ENCODE measurements at regions not wholly inside any gene's neighbourhood (a gene's known extent, or its start where the extent isn't known, plus 50 kb on each side); places are given as distances from the start of the nearest gene placed in this dataset.

- peaks cover 0 to 6% of the 10 kb centered on the region in 2 donors for H3K36me3 Mint-ChIP-seq
- ATAC-seq (ENCODE audit: low read depth in 2 of 2), result no peak
- H3K4me1 Mint-ChIP-seq, result no peaks in the 10 kb centered on the region
- no peak overlapping the region for H3K27ac Mint-ChIP-seq
- no peaks in the 10 kb centered on the region for H3K27me3 Mint-ChIP-seq
- no peak for DNase-seq
- H3K9me3 Mint-ChIP-seq, result peaks cover 0 to 13% (median 6%) of the 10 kb centered on the region in 7 donors
- H3K4me3 Mint-ChIP-seq, result no peak overlapping the region
Observed at GRCh38 chr2:155815275-155815674, 517.2 kb downstream of the NR4A2 start.

GRCh38 chr2:155810411-155810810, 522.1 kb downstream of the NR4A2 start:
- no peak overlapping the region for H3K4me3 Mint-ChIP-seq
- no peaks in the 10 kb centered on the region for H3K4me1 Mint-ChIP-seq
- no peaks in the 10 kb centered on the region for H3K27me3 Mint-ChIP-seq
- DNase-seq, result no peak
- peaks cover 0 to 4% (median 0%) of the 10 kb centered on the region in 7 donors for H3K9me3 Mint-ChIP-seq
- no peak overlapping the region for H3K27ac Mint-ChIP-seq
- no peak for ATAC-seq (ENCODE audit: low read depth in 2 of 2)
- H3K36me3 Mint-ChIP-seq, result no peaks in the 10 kb centered on the region

- H3K4me3 Mint-ChIP-seq, result no peak overlapping the region
- H3K9me3 Mint-ChIP-seq, result peaks cover 0 to 6% (median 0%) of the 10 kb centered on the region in 7 donors
- no peak overlapping the region for H3K27ac Mint-ChIP-seq
- DNase-seq, result no peak
- H3K4me1 Mint-ChIP-seq, result no peaks in the 10 kb centered on the region
- no peak for ATAC-seq (ENCODE audit: low read depth in 2 of 2)
- no peaks in the 10 kb centered on the region for H3K27me3 Mint-ChIP-seq
- H3K36me3 Mint-ChIP-seq, result no peaks in the 10 kb centered on the region
Observed at GRCh38 chr2:155802888-155803287, 529.6 kb downstream of the NR4A2 start.

DNA sequence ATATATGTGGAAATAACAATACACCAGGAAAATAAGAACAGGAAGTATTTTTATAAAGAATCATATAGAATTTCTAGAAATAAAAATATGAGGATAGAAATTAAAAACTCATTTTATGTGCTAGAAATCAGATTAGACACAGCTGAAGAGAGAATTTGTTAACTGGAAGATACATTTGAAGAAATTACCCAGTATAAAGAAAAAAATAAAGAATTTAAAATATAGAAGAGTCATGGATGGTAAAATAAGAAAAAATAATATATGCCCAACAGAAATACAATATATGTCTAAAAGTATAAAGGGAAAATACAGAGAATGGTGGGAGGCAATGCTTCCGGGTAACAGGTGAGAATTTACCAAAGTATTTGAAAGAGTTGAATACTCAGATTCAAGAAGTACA, 539.9 kb downstream of the NR4A2 start:
- Mint-ChIP-seq H3K4me3 (no peak overlapping the region), H3K9me3 (peaks cover 6 to 44% (median 15%) of the 10 kb centered on the region in 7 donors)
- ATAC-seq (ENCODE audit: low read depth in 2 of 2), result no peak

GRCh38 chr2:155770516-155770915, 562.0 kb downstream of the NR4A2 start:
- Mint-ChIP-seq H3K36me3 (no peaks in the 10 kb centered on the region), H3K27ac (no peak overlapping the region), H3K4me3 (no peak overlapping the region), H3K9me3 (peaks cover 0 to 6% (median 4%) of the 10 kb centered on the region in 7 donors), H3K27me3 (no peaks in the 10 kb centered on the region), H3K4me1 (no peaks in the 10 kb centered on the region)
- DNase-seq (no peak), ATAC-seq (ENCODE audit: low read depth in 2 of 2) (no peak)

More for the DNA sequence above, 539.9 kb downstream of the NR4A2 start:
- DNase-seq, result no peak
- no peaks in the 10 kb centered on the region for H3K27me3 Mint-ChIP-seq
- no peaks in the 10 kb centered on the region for H3K36me3 Mint-ChIP-seq
- H3K4me1 Mint-ChIP-seq, result no peaks in the 10 kb centered on the region
- no peak overlapping the region for H3K27ac Mint-ChIP-seq

DNA sequence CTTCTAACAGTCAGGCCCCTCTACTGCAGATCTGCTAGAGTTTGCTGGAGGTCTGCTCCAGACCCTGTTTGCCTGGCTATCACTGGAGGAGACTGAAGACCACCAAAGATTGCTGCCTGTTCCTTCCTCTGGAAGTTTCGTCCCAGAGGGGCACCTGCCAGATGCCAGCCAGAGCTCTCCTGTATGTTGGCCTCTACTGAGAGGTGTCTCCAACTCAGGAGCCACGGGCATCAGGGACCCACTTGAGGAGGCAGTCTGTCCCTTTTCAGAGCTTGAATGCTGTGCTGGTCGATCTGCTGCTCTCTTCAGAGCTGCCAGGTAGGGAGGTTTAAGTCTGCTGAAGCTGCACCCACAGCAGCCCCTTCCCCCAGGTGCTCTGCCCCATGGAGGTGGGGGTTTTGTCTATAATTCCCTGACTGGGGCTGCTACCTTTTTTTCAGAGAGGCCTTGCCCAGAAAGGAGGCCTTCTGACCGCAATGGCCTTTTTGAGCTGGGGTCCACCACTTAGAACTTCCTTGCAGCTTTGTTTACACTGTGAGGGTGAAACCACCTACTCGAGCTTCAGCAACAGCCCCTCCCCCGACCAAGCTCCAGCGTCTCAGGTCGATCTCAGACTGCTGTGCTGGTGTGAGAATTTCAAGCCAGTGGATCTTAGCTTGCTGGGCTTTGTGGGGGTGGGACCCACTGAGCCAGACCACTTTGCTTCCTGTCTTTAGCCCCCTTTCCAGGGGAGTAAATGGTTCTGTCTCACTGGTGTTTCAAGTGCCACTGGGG, 566.0 kb downstream of the NR4A2 start:
- Mint-ChIP-seq H3K27me3 (no peaks in the 10 kb centered on the region), H3K4me3 (peak overlapping the region in 1 of 8 donors; percentile 61), H3K27ac (no peak overlapping the region), H3K36me3 (no peaks in the 10 kb centered on the region), H3K4me1 (no peaks in the 10 kb centered on the region), H3K9me3 (peaks cover 0 to 6% (median 3%) of the 10 kb centered on the region in 7 donors)
- DNase-seq, result no peak
- ATAC-seq (ENCODE audit: low read depth in 2 of 2), result no peak

GRCh38 chr2:155755481-155755880, 577.0 kb downstream of the NR4A2 start:
- H3K4me3 Mint-ChIP-seq, result no peak overlapping the region
- peaks cover 0 to 10% (median 5%) of the 10 kb centered on the region in 7 donors for H3K9me3 Mint-ChIP-seq
- no peaks in the 10 kb centered on the region for H3K4me1 Mint-ChIP-seq
- no peak overlapping the region for H3K27ac Mint-ChIP-seq
- no peaks in the 10 kb centered on the region for H3K36me3 Mint-ChIP-seq
- DNase-seq (no peak), ATAC-seq (ENCODE audit: low read depth in 2 of 2) (no peak)
- H3K27me3 Mint-ChIP-seq, result no peaks in the 10 kb centered on the region

- H3K4me1 Mint-ChIP-seq, result no peaks in the 10 kb centered on the region
- no peaks in the 10 kb centered on the region for H3K27me3 Mint-ChIP-seq
- no peak overlapping the region for H3K27ac Mint-ChIP-seq
- no peak overlapping the region for H3K4me3 Mint-ChIP-seq
- peaks cover 0 to 8% (median 2%) of the 10 kb centered on the region in 7 donors for H3K9me3 Mint-ChIP-seq
- ATAC-seq (ENCODE audit: low read depth in 2 of 2) (no peak), DNase-seq (no peak)
- no peaks in the 10 kb centered on the region for H3K36me3 Mint-ChIP-seq
Observed at GRCh38 chr2:155748131-155748530, 584.4 kb downstream of the NR4A2 start.

DNA sequence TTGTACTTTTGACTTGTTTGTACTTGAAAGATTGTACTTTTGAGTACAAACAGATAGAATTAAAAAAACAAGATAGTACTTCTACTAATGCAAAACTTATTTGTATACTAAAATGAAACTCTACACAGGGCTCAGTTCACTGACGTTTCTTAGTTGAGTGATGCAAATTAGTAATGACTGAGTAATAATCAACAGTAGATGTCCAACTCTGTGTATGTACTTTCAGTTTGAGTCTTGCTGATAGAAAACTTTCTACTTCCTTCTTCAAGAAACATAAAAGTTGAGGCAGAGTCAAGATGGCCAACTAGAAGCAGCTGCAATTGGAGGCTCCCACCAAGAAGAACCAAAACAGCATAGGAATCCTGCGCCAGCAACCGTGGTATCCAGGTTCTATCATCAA, 585.0 kb downstream of the NR4A2 start:
- H3K9me3 Mint-ChIP-seq, result peaks cover 0 to 8% (median 2%) of the 10 kb centered on the region in 7 donors
- DNase-seq (no peak), ATAC-seq (ENCODE audit: low read depth in 2 of 2) (no peak)
- no peak overlapping the region for H3K27ac Mint-ChIP-seq
- H3K4me3 Mint-ChIP-seq, result no peak overlapping the region
- H3K4me1 Mint-ChIP-seq, result no peaks in the 10 kb centered on the region
- no peaks in the 10 kb centered on the region for H3K27me3 Mint-ChIP-seq
- H3K36me3 Mint-ChIP-seq, result no peaks in the 10 kb centered on the region

- no peaks in the 10 kb centered on the region for H3K27me3 Mint-ChIP-seq
- H3K9me3 Mint-ChIP-seq, result peaks cover 0 to 4% (median 0%) of the 10 kb centered on the region in 7 donors
- H3K36me3 Mint-ChIP-seq, result no peaks in the 10 kb centered on the region
- H3K4me1 Mint-ChIP-seq, result no peaks in the 10 kb centered on the region
- ATAC-seq (ENCODE audit: low read depth in 2 of 2), result no peak
- no peak overlapping the region for H3K27ac Mint-ChIP-seq
- DNase-seq, result no peak
- H3K4me3 Mint-ChIP-seq, result no peak overlapping the region
Observed at GRCh38 chr2:155733091-155733853, 599.2 kb downstream of the NR4A2 start.

DNA sequence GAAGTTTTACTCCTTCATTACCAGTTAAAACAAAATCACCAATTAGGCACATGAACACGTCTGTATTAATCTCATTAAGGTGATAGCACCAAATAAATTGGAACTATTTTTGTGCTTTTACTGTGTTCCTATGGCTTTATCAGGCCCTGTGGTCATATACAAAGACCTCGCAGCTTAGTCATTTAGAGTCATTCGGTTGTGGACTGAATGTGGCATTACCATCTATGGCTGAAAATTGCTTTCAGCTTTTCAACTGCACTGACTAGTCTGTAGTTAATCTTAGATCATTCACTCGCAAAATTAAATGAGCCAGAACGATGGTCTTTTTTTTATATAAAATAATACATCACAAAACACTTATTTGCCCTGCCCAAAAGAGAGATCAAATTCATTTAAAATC, 601.7 kb downstream of the NR4A2 start:
- no peak overlapping the region for H3K27ac Mint-ChIP-seq
- H3K4me3 Mint-ChIP-seq, result no peak overlapping the region
- H3K4me1 Mint-ChIP-seq, result no peaks in the 10 kb centered on the region
- no peak for ATAC-seq (ENCODE audit: low read depth in 2 of 2)
- DNase-seq, result no peak
- H3K27me3 Mint-ChIP-seq, result no peaks in the 10 kb centered on the region
- H3K9me3 Mint-ChIP-seq, result peaks cover 0 to 1% (median 0%) of the 10 kb centered on the region in 7 donors
- H3K36me3 Mint-ChIP-seq, result no peaks in the 10 kb centered on the region

- no peaks in the 10 kb centered on the region for H3K9me3 Mint-ChIP-seq
- H3K4me3 Mint-ChIP-seq, result no peak overlapping the region
- H3K36me3 Mint-ChIP-seq, result no peaks in the 10 kb centered on the region
- ATAC-seq (ENCODE audit: low read depth in 2 of 2) (no peak), DNase-seq (no peak)
- no peaks in the 10 kb centered on the region for H3K27me3 Mint-ChIP-seq
- no peaks in the 10 kb centered on the region for H3K4me1 Mint-ChIP-seq
- H3K27ac Mint-ChIP-seq, result no peak overlapping the region
Observed at GRCh38 chr2:155727187-155727895, 605.2 kb downstream of the NR4A2 start.

DNA sequence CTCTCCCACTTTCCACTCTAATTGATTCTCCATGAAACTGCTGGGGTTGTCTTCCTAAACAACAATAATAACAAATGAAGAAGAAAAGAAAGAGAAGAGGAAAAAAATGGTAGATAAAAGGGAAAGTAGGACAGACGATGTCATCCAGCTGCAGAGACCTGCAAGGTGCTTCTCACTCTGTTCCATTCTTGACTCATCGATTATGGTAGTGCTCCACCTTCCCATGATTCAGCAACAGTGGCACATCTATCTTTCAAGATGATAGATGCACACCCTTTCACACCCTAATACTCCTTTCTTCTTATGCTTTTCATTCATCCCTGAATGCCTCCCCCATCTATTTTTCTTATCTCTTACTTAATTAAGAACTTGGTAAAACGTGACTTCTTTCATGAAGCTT, 610.2 kb downstream of the NR4A2 start:
- Mint-ChIP-seq H3K4me1 (no peaks in the 10 kb centered on the region), H3K36me3 (no peaks in the 10 kb centered on the region), H3K9me3 (no peaks in the 10 kb centered on the region), H3K27me3 (no peaks in the 10 kb centered on the region), H3K27ac (no peak overlapping the region), H3K4me3 (no peak overlapping the region)
- ATAC-seq (ENCODE audit: low read depth in 2 of 2), result no peak
- DNase-seq, result no peak

DNA sequence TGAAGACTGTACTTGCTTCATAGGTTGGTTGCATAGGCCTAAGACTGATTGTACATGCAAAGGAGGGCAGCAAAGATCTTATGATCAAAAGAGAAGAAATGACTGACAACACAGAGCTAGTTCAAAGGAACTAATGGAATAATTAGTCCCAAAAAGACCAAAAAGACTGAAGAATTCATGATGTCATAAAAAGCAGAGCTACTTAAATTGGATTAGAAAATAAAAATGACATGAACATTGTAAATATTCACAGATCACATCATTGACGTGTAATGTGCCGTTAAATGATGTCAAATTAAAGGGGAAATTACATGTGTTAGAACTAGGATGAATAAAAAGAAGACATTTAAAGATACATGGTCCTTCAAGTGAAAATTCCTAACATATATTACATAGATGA, 616.8 kb downstream of the NR4A2 start:
- H3K4me1 Mint-ChIP-seq, result no peaks in the 10 kb centered on the region
- H3K27ac Mint-ChIP-seq, result no peak overlapping the region
- no peaks in the 10 kb centered on the region for H3K36me3 Mint-ChIP-seq
- no peaks in the 10 kb centered on the region for H3K27me3 Mint-ChIP-seq
- DNase-seq, result no peak
- ATAC-seq (ENCODE audit: low read depth in 2 of 2), result no peak
- H3K9me3 Mint-ChIP-seq, result no peaks in the 10 kb centered on the region
- H3K4me3 Mint-ChIP-seq, result no peak overlapping the region

Measured in naive B cell (primary cell).